ENCODE measurements at regions not wholly inside any gene's neighbourhood (a gene's known extent, or its start where the extent isn't known, plus 50 kb on each side); places are given as distances from the start of the nearest gene placed in this dataset.

DNA sequence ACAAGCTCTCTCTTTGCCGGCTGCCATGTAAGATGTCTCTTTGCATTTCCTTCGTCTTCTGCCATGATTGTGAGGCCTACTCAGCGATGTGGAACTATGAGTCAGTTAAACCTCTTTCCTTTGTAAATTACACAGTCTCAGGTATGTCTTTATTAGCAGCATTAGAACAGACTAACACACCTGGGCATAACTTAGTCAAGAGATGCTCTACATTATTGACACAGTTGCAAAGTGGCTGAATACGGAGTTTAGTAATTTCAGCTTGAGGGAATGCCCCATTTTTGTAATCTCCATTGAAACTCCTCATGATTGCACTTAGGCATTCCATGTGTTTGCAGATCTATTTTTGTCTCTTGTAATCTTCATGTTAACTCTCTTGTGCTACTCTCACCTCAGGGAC lies 299.5 kb upstream of the HAND2 start (continued):
- TF ChIP-seq, protein P1, sequence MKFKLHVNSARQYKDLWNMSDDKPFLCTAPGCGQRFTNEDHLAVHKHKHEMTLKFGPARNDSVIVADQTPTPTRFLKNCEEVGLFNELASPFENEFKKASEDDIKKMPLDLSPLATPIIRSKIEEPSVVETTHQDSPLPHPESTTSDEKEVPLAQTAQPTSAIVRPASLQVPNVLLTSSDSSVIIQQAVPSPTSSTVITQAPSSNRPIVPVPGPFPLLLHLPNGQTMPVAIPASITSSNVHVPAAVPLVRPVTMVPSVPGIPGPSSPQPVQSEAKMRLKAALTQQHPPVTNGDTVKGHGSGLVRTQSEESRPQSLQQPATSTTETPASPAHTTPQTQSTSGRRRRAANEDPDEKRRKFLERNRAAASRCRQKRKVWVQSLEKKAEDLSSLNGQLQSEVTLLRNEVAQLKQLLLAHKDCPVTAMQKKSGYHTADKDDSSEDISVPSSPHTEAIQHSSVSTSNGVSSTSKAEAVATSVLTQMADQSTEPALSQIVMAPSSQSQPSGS (IDR thresholded peaks at IDR 0.05; ENCODE audit: low read length), result no peak
- TF ChIP-seq SP1 (IDR thresholded peaks at IDR 0.05; ENCODE audit: low read depth, low read length) (no peak), BRCA1 (IDR thresholded peaks at IDR 0.05; ENCODE audit: low read depth, low read length) (no peak)
